Neural cell (in vitro differentiated cells): ENCODE measurements at regions not wholly inside any gene's neighbourhood (a gene's known extent, or its start where the extent isn't known, plus 50 kb on each side); places are given as distances from the start of the nearest gene placed in this dataset.

Experiments
- H2AFZ ChIP-seq: fragments of 200-600, 300-800 bp; sonication (generic), shearing (Covaris generic); 2 replicates; pipeline ENCODE4 v1.6.0; 2014; ENCODE audit warnings: low read depth, mild to moderate bottlenecking, antibody characterized with exemption, low read length, moderate library complexity
- H3F3A ChIP-seq: fragments of 200-600 bp; shearing (Covaris generic); 2 replicates; pipeline ENCODE4 v1.6.1; 2016; ENCODE audit warnings: mild to moderate bottlenecking, moderate library complexity, mixed read lengths, antibody characterized with exemption, low read length; ENCODE audit not compliant: insufficient read depth, poor library complexity, severe bottlenecking
- H3K27ac ChIP-seq: fragments of 200-600, 300-800 bp; sonication (generic), shearing (Covaris generic); 2 replicates; pipeline ENCODE4 v1.5.1; 2014; ENCODE audit warnings: mild to moderate bottlenecking, low read length, moderate library complexity
- H3K27me3 ChIP-seq: fragments of 300-800, 200-600 bp; sonication (generic), shearing (Covaris generic); 2 replicates; pipeline ENCODE4 v1.6.0; 2014; ENCODE audit warnings: mild to moderate bottlenecking, low read depth, low read length, moderate library complexity; ENCODE audit not compliant: insufficient read depth
- H3K36me3 ChIP-seq: fragments of 300-800, 200-600 bp; sonication (generic), shearing (Covaris generic); 2 replicates; pipeline ENCODE4 v1.5.1; 2014; ENCODE audit warnings: mild to moderate bottlenecking, antibody characterized with exemption, low read length, moderate library complexity; ENCODE audit not compliant: insufficient read depth
- H3K4me2 ChIP-seq: fragments of 300-800, 200-600 bp; sonication (generic), shearing (Covaris generic); 2 replicates; pipeline ENCODE4 v1.6.0; 2014; ENCODE audit warnings: mild to moderate bottlenecking, low read length
- H3K4me3 ChIP-seq: fragments of 300-800, 200-600 bp; sonication (generic), shearing (Covaris generic); 2 replicates; pipeline ENCODE4 v1.5.1; 2014; ENCODE audit warnings: mild to moderate bottlenecking, low read length, moderate library complexity
- H3K79me2 ChIP-seq: fragments of 200-600 bp; shearing (Covaris generic); replicated peaks from 2 replicates; pipeline ENCODE4 v1.6.0; 2014; ENCODE audit warnings: mild to moderate bottlenecking, low read length, moderate library complexity; ENCODE audit not compliant: insufficient read depth
- H3K9ac ChIP-seq: fragments of 300-800, 200-600 bp; sonication (generic), shearing (Covaris generic); 2 replicates; pipeline ENCODE4 v1.6.1; 2016; ENCODE audit warnings: mild to moderate bottlenecking, low read length, mixed read lengths
- H3K9me2 ChIP-seq: fragments of 200-600 bp; shearing (Covaris generic); 2 replicates; pipeline ENCODE4 v1.6.1; 2016; ENCODE audit warnings: mild to moderate bottlenecking, low read length, mixed read lengths; ENCODE audit not compliant: insufficient read depth
- H3K9me3 ChIP-seq: fragments of 200-600, 300-800 bp; sonication (generic), shearing (Covaris generic); 2 replicates; pipeline ENCODE4 v1.6.1; 2016; ENCODE audit warnings: mild to moderate bottlenecking, mixed run types, low read length, moderate library complexity, mixed read lengths
- H4K20me1 ChIP-seq: fragments of 200-600 bp; shearing (Covaris generic); 2 replicates; pipeline ENCODE4 v1.6.1; 2016; ENCODE audit warnings: mild to moderate bottlenecking, mixed run types; ENCODE audit not compliant: insufficient read depth
- CTCF ChIP-seq: fragments of 450-650 bp; IDR thresholded peaks from 2 replicates; pipeline ENCODE4 v1.5.1; 2014; ENCODE audit warnings: antibody characterized with exemption, mild to moderate bottlenecking, moderate library complexity; ENCODE audit not compliant: poor library complexity, severe bottlenecking
- EP300 ChIP-seq: fragments of 450-650 bp; conservative IDR thresholded peaks from 2 replicates; pipeline ENCODE4 v1.6.1; 2014; ENCODE audit warnings: antibody characterized with exemption, mild to moderate bottlenecking, moderate library complexity; ENCODE audit not compliant: poor library complexity, severe bottlenecking
- EZH2 ChIP-seq: fragments of 200-600, 300-800 bp; shearing (Covaris generic), sonication (generic); IDR thresholded peaks from 2 replicates; pipeline ENCODE4 v1.6.1; 2014; ENCODE audit warnings: antibody characterized with exemption, low read length, borderline replicate concordance, mild to moderate bottlenecking; ENCODE audit not compliant: insufficient read depth, poor library complexity, severe bottlenecking
- MXI1 ChIP-seq: fragments of 450-650 bp; conservative IDR thresholded peaks from 2 replicates; pipeline ENCODE4 v1.6.1; 2014; ENCODE audit warnings: antibody characterized with exemption, mild to moderate bottlenecking; ENCODE audit not compliant: poor library complexity, severe bottlenecking
- POLR2AphosphoS5 ChIP-seq: IDR thresholded peaks from 2 replicates; pipeline ENCODE4 v1.6.1; 2012
- RAD21 ChIP-seq: fragments of 450-650 bp; conservative IDR thresholded peaks from 2 replicates; pipeline ENCODE4 v1.6.1; 2014; ENCODE audit warnings: antibody characterized with exemption, mild to moderate bottlenecking, moderate library complexity
- REST ChIP-seq: IDR thresholded peaks from 2 replicates; pipeline ENCODE4 v1.6.1; 2012; ENCODE audit warnings: borderline replicate concordance
- SMC3 ChIP-seq: fragments of 450-650 bp; conservative IDR thresholded peaks from 2 replicates; pipeline ENCODE4 v1.6.1; 2014; ENCODE audit warnings: antibody characterized with exemption, mild to moderate bottlenecking, moderate library complexity; ENCODE audit not compliant: poor library complexity
- TAF1 ChIP-seq: IDR thresholded peaks from 2 replicates; pipeline ENCODE4 v1.6.1; 2012; ENCODE audit warnings: low read depth

- H3K9me2 ChIP-seq, result no peaks in the 10 kb centered on the region
- no peaks in the 10 kb centered on the region for H3K79me2 ChIP-seq
- no peaks in the 10 kb centered on the region for H3F3A ChIP-seq
- H3K27me3 ChIP-seq, result no peaks in the 10 kb centered on the region
- H2AFZ ChIP-seq, result no peak overlapping the region
- no peak overlapping the region for H3K4me3 ChIP-seq
- H3K4me2 ChIP-seq, result no peak overlapping the region
- TF ChIP-seq EZH2 (no peak), CTCF (no peak), TAF1 (no peak), EP300 (no peak), POLR2AphosphoS5 (no peak), SMC3 (no peak), REST (no peak), MXI1 (no peak), RAD21 (no peak)
- H3K9ac ChIP-seq, result no peak overlapping the region
- H3K27ac ChIP-seq, result no peak overlapping the region
- no peaks in the 10 kb centered on the region for H3K36me3 ChIP-seq
- no peaks in the 10 kb centered on the region for H3K9me3 ChIP-seq
- H4K20me1 ChIP-seq, result no peaks in the 10 kb centered on the region
Measured at GRCh38 chr13:99800011-99800410, 171.6 kb downstream of the ZIC5 start.

GRCh38 chr13:99798756-99799155, 172.8 kb downstream of the ZIC5 start:
- H3K27me3 ChIP-seq, result no peaks in the 10 kb centered on the region
- H3K4me2 ChIP-seq, result no peak overlapping the region
- H3K9me2 ChIP-seq, result no peaks in the 10 kb centered on the region
- no peak overlapping the region for H3K27ac ChIP-seq
- no peak overlapping the region for H3K9ac ChIP-seq
- H4K20me1 ChIP-seq, result no peaks in the 10 kb centered on the region
- TF ChIP-seq CTCF, result no peak
- no peaks in the 10 kb centered on the region for H3K36me3 ChIP-seq
- no peaks in the 10 kb centered on the region for H3K9me3 ChIP-seq
- H3K79me2 ChIP-seq, result no peaks in the 10 kb centered on the region
- H2AFZ ChIP-seq, result no peak overlapping the region
- H3F3A ChIP-seq, result no peaks in the 10 kb centered on the region
- H3K4me3 ChIP-seq, result no peak overlapping the region
